Naive B cell (primary cell): ENCODE measurements at regions not wholly inside any gene's neighbourhood (a gene's known extent, or its start where the extent isn't known, plus 50 kb on each side); places are given as distances from the start of the nearest gene placed in this dataset.
A peak's percentile ranks its signal among the peaks of the same experiment; 100 is the strongest.

Experiments used
- ATAC-seq, 2 donors: fragments of 150-1000 bp; cut with Tn5 transposase; 2 replicates each; pipeline ENCODE4 v1.10.0; 2021; ENCODE audit warnings: low read depth in 2 of 2, mild to moderate bottlenecking in 2 of 2, moderate library complexity in 2 of 2
- DNase-seq: peaks from one replicate; pipeline ENCODE4 v3.0.0; 2022
- H3K27ac Mint-ChIP-seq, 6 donors: one replicate each; pipeline ENCODE4 v1.8.0; 2020 to 2022; ENCODE audit warnings: mild to moderate bottlenecking in 6 of 6, mixed read lengths in 6 of 6, moderate library complexity in 5 of 6, inconsistent platforms in 2 of 6
- H3K27me3 Mint-ChIP-seq, 3 donors: one replicate each; pipeline ENCODE4 v1.8.0; 2021 to 2022; ENCODE audit warnings: mixed read lengths in 3 of 3, mild to moderate bottlenecking in 1 of 3
- H3K36me3 Mint-ChIP-seq, 2 donors: one replicate each; pipeline ENCODE4 v1.8.0; 2020 to 2022; ENCODE audit warnings: mixed read lengths in 2 of 2, inconsistent platforms in 1 of 2, mild to moderate bottlenecking in 1 of 2
- H3K4me1 Mint-ChIP-seq, 3 donors: one replicate each; pipeline ENCODE4 v1.8.0; 2020 to 2022; ENCODE audit warnings: mixed read lengths in 3 of 3, inconsistent platforms in 1 of 3, mild to moderate bottlenecking in 1 of 3, moderate library complexity in 1 of 3
- H3K4me3 Mint-ChIP-seq, 8 donors: one replicate each; pipeline ENCODE4 v1.8.0; 2020 to 2022; ENCODE audit warnings: mild to moderate bottlenecking in 8 of 8, mixed read lengths in 8 of 8, moderate library complexity in 8 of 8, inconsistent platforms in 2 of 8
- H3K9me3 Mint-ChIP-seq, 7 donors: one replicate each; pipeline ENCODE4 v1.8.0; 2020 to 2022; ENCODE audit warnings: mixed read lengths in 7 of 7, mild to moderate bottlenecking in 5 of 7, inconsistent platforms in 2 of 7, moderate library complexity in 1 of 7

DNA sequence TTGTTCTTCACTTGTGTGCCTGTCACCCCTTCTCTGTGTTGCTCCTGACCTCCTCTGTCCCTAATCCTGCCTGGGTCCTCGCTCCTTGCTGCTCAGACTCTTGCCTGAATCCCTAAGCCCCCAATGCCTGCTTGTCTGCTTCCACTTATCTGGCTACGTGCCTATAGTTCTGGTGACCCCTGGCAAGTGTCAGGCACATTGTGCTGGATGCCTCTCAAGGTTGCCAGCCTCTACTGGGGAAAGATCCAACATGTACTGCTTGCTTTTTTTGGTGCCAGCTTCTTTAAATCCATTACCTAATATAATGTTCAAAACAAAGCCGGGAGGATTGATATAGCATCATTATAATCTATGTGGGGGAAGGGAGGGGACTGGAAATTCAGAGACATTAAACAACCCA lies 448.0 kb upstream of the CCDC196 start:
- Mint-ChIP-seq H3K4me1 (no peaks in the 10 kb centered on the region), H3K9me3 (peaks cover 0 to 7% (median 4%) of the 10 kb centered on the region in 7 donors), H3K36me3 (no peaks in the 10 kb centered on the region), H3K27me3 (peaks cover 17 to 60% (median 22%) of the 10 kb centered on the region in 3 donors), H3K4me3 (no peak overlapping the region), H3K27ac (peak overlapping the region in 1 of 6 donors; percentile 73)
- DNase-seq (no peak), ATAC-seq (no peak)

DNA sequence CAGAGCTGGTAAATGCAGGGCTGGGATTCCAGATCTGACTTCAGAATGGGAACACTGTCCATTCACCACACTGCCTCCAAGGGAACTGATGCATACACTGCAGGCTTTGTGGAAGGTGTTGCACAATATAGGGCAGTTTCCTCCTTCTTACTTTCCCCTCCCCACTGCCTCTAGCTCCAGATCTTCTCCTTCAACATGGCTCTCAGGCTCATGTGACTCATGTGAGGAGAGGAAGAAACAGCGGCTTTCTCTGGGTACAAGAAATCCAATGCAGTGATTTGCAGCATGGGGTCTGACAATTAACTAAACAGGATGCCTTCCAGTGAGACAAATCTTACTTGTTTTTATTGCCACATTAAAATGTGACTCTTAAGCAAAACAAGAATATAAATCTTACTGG lies 447.6 kb upstream of the CCDC196 start:
- H3K36me3 Mint-ChIP-seq: no peaks in the 10 kb centered on the region
- H3K4me3 Mint-ChIP-seq: no peak overlapping the region
- peaks cover 0 to 5% (median 0%) of the 10 kb centered on the region in 7 donors for H3K9me3 Mint-ChIP-seq
- no peak for DNase-seq
- H3K4me1 Mint-ChIP-seq: no peaks in the 10 kb centered on the region
- H3K27me3 Mint-ChIP-seq: peaks cover 17 to 61% (median 22%) of the 10 kb centered on the region in 3 donors
- H3K27ac Mint-ChIP-seq: no peak overlapping the region
- ATAC-seq: no peak

- Mint-ChIP-seq H3K4me1 (no peaks in the 10 kb centered on the region), H3K27ac (no peak overlapping the region), H3K9me3 (peaks cover 0 to 2% (median 0%) of the 10 kb centered on the region in 7 donors), H3K4me3 (no peak overlapping the region), H3K36me3 (no peaks in the 10 kb centered on the region), H3K27me3 (peaks cover 11 to 52% (median 22%) of the 10 kb centered on the region in 3 donors)
- DNase-seq: no peak
- ATAC-seq: no peak
Measured at GRCh38 chr14:66039495-66039894, 446.7 kb upstream of the CCDC196 start.

GRCh38 chr14:66041582-66041981 lies 444.6 kb upstream of the CCDC196 start:
- H3K4me3 Mint-ChIP-seq: no peak overlapping the region
- DNase-seq (no peak), ATAC-seq (no peak)
- H3K4me1 Mint-ChIP-seq: no peaks in the 10 kb centered on the region
- peak overlapping the region in 1 of 6 donors; percentile 14 for H3K27ac Mint-ChIP-seq
- H3K27me3 Mint-ChIP-seq: peaks cover 10 to 36% (median 17%) of the 10 kb centered on the region in 3 donors
- H3K9me3 Mint-ChIP-seq: peaks cover 0 to 2% (median 0%) of the 10 kb centered on the region in 7 donors
- no peaks in the 10 kb centered on the region for H3K36me3 Mint-ChIP-seq

GRCh38 chr14:66043921-66044320 lies 442.2 kb upstream of the CCDC196 start:
- no peak overlapping the region for H3K27ac Mint-ChIP-seq
- no peaks in the 10 kb centered on the region for H3K4me1 Mint-ChIP-seq
- peaks cover 4 to 32% (median 11%) of the 10 kb centered on the region in 3 donors for H3K27me3 Mint-ChIP-seq
- DNase-seq (no peak), ATAC-seq (no peak)
- H3K36me3 Mint-ChIP-seq: no peaks in the 10 kb centered on the region
- H3K4me3 Mint-ChIP-seq: no peak overlapping the region
- peaks cover 0 to 2% (median 0%) of the 10 kb centered on the region in 7 donors for H3K9me3 Mint-ChIP-seq

- Mint-ChIP-seq H3K27ac (no peak overlapping the region), H3K4me1 (no peaks in the 10 kb centered on the region), H3K36me3 (no peaks in the 10 kb centered on the region), H3K9me3 (peaks cover 0 to 3% (median 0%) of the 10 kb centered on the region in 7 donors), H3K4me3 (no peak overlapping the region), H3K27me3 (peaks cover 4 to 38% (median 8%) of the 10 kb centered on the region in 3 donors)
- ATAC-seq (no peak), DNase-seq (no peak)
Measured at GRCh38 chr14:66045572-66046021, 440.6 kb upstream of the CCDC196 start.

GRCh38 chr14:66046035-66046434 lies 440.1 kb upstream of the CCDC196 start:
- H3K9me3 Mint-ChIP-seq: peaks cover 0 to 3% (median 0%) of the 10 kb centered on the region in 7 donors
- DNase-seq: no peak
- H3K27ac Mint-ChIP-seq: no peak overlapping the region
- peaks cover 4 to 37% (median 6%) of the 10 kb centered on the region in 3 donors for H3K27me3 Mint-ChIP-seq
- no peak overlapping the region for H3K4me3 Mint-ChIP-seq
- H3K36me3 Mint-ChIP-seq: no peaks in the 10 kb centered on the region
- H3K4me1 Mint-ChIP-seq: no peaks in the 10 kb centered on the region
- ATAC-seq: no peak

DNA sequence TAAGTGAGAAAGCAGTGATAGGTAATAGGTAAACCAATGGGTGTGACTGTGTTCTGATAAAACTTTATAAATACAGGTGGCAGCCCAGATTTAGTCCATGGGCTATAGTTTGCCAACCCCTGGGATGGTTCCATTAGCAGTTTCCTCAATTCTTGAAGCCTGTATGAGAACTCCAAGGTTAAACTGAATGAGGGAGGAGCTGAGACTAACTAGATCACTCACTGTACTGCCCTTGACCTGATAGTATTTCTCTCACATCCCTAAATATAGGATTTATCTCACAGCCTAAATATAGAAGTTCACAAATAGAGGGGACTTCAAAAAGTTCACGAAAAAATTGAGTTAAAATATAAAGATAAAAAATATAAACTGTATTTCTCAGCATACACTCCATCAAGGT lies 439.6 kb upstream of the CCDC196 start:
- DNase-seq (no peak), ATAC-seq (no peak)
- Mint-ChIP-seq H3K36me3 (no peaks in the 10 kb centered on the region), H3K4me1 (no peaks in the 10 kb centered on the region), H3K9me3 (peaks cover 0 to 3% (median 0%) of the 10 kb centered on the region in 7 donors), H3K4me3 (no peak overlapping the region), H3K27me3 (peaks cover under 1 to 31% (median 7%) of the 10 kb centered on the region in 3 donors), H3K27ac (no peak overlapping the region)

DNA sequence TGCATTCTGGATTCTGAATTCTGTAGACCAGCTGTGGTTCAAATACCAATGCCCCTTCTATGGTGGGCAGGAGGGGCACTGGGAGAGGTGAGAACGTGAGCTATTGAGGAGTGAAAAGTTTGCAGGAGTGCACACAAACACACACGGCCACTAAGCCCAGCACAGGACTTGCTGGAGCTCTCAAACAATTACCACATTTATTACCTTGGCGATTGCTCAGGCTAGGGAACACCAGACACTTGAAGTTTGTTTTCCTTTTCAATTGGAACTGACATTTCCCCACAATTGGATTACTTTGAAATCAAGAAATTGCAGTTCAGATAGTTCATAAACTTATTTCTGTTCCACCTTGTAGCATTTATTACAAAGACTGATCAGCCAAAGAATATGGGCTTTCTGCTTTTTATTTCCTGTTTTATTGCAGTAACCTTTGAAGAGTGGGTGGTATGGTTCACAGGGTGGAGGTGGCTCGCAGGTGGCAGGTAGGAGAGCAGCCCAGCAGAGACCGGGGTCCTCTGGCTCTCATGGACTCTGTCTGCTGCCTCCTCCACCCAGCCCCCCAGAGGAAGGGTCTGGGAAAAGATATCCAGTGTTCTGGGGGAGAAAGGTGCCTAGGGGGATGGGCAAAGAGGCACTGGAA lies 429.8 kb upstream of the CCDC196 start:
- Mint-ChIP-seq H3K4me3 (no peak overlapping the region), H3K36me3 (no peaks in the 10 kb centered on the region)

GRCh38 chr14:66056926-66057552 lies 429.1 kb upstream of the CCDC196 start:
- Mint-ChIP-seq H3K36me3 (no peaks in the 10 kb centered on the region), H3K27me3 (peaks cover 0 to 11% (median 4%) of the 10 kb centered on the region in 3 donors), H3K9me3 (peaks cover 0 to 6% (median 5%) of the 10 kb centered on the region in 7 donors), H3K4me3 (no peak overlapping the region), H3K4me1 (no peaks in the 10 kb centered on the region), H3K27ac (peak overlapping the region in 1 of 6 donors; percentile 28)
- no peak for DNase-seq
- ATAC-seq: no peak

More for the DNA sequence above, 429.8 kb upstream of the CCDC196 start:
- Mint-ChIP-seq H3K9me3 (peaks cover 0 to 6% (median 5%) of the 10 kb centered on the region in 7 donors), H3K4me1 (no peaks in the 10 kb centered on the region), H3K27ac (peak overlapping the region in 1 of 6 donors; percentile 24), H3K27me3 (peaks cover 0 to 13% (median 7%) of the 10 kb centered on the region in 3 donors)
- no peak for ATAC-seq
- DNase-seq: no peak

GRCh38 chr14:66065188-66065587 lies 421.0 kb upstream of the CCDC196 start:
- no peak overlapping the region for H3K27ac Mint-ChIP-seq
- no peak for DNase-seq
- no peak overlapping the region for H3K4me3 Mint-ChIP-seq
- no peaks in the 10 kb centered on the region for H3K36me3 Mint-ChIP-seq
- H3K4me1 Mint-ChIP-seq: no peaks in the 10 kb centered on the region
- peaks cover 0 to 9% (median 8%) of the 10 kb centered on the region in 3 donors for H3K27me3 Mint-ChIP-seq
- H3K9me3 Mint-ChIP-seq: no peaks in the 10 kb centered on the region
- no peak for ATAC-seq

GRCh38 chr14:66066981-66067776 lies 419.0 kb upstream of the CCDC196 start:
- H3K4me3 Mint-ChIP-seq: no peak overlapping the region
- no peak overlapping the region for H3K27ac Mint-ChIP-seq
- peaks cover 0 to 17% (median 16%) of the 10 kb centered on the region in 3 donors for H3K27me3 Mint-ChIP-seq
- ATAC-seq (no peak), DNase-seq (no peak)
- no peaks in the 10 kb centered on the region for H3K9me3 Mint-ChIP-seq
- H3K36me3 Mint-ChIP-seq: no peaks in the 10 kb centered on the region
- H3K4me1 Mint-ChIP-seq: peaks cover 0 to 4% (median 0%) of the 10 kb centered on the region in 3 donors

- Mint-ChIP-seq H3K9me3 (no peaks in the 10 kb centered on the region), H3K27me3 (peaks cover 0 to 17% (median 16%) of the 10 kb centered on the region in 3 donors), H3K27ac (no peak overlapping the region), H3K4me1 (peaks cover 0 to 4% (median 0%) of the 10 kb centered on the region in 3 donors), H3K36me3 (no peaks in the 10 kb centered on the region), H3K4me3 (no peak overlapping the region)
- ATAC-seq (no peak), DNase-seq (no peak)
Measured at GRCh38 chr14:66069036-66069435, 417.1 kb upstream of the CCDC196 start.
